Left ventricle myocardium inferior (tissue), 1 donor: ENCODE measurements at regions not wholly inside any gene's neighbourhood (a gene's known extent, or its start where the extent isn't known, plus 50 kb on each side); places are given as distances from the start of the nearest gene placed in this dataset.

Experiments used
- DNase-seq: peaks from one replicate; pipeline ENCODE4 v3.0.0-alpha.2; 2020
- H3K27ac ChIP-seq: fragments of 200-600 bp; replicated peaks from 2 replicates; pipeline ENCODE4 v1.8.0; 2021
- H3K27me3 ChIP-seq: fragments of 200-600 bp; 2 replicates; pipeline ENCODE4 v1.8.0; 2021; ENCODE audit warnings: low read depth
- H3K36me3 ChIP-seq: fragments of 200-600 bp; 2 replicates; pipeline ENCODE4 v1.8.0; 2021
- H3K4me1 ChIP-seq: fragments of 200-600 bp; 2 replicates; pipeline ENCODE4 v1.8.0; 2021
- H3K4me3 ChIP-seq: fragments of 200-600 bp; 2 replicates; pipeline ENCODE4 v1.8.0; 2021; ENCODE audit warnings: mild to moderate bottlenecking, moderate library complexity
- H3K9me3 ChIP-seq: fragments of 200-600 bp; replicated peaks from 2 replicates; pipeline ENCODE4 v1.8.0; 2021
- intact Hi-C: fragments of 100-400 bp; cut with micrococcal nuclease; formaldehyde crosslinking; loops from one replicate; pipeline ENCODE4 v1.11.0; 2022
- TF ChIP-seq, protein P1 (sequence below): fragments of 200-600 bp; IDR thresholded peaks from 2 replicates; pipeline ENCODE4 v1.8.0; 2021; ENCODE audit warnings: antibody characterized with exemption, mild to moderate bottlenecking, borderline replicate concordance
- donor health status: DM: no; HTN: yes; CAD: no; lungs with severe emphysema.

DNA sequence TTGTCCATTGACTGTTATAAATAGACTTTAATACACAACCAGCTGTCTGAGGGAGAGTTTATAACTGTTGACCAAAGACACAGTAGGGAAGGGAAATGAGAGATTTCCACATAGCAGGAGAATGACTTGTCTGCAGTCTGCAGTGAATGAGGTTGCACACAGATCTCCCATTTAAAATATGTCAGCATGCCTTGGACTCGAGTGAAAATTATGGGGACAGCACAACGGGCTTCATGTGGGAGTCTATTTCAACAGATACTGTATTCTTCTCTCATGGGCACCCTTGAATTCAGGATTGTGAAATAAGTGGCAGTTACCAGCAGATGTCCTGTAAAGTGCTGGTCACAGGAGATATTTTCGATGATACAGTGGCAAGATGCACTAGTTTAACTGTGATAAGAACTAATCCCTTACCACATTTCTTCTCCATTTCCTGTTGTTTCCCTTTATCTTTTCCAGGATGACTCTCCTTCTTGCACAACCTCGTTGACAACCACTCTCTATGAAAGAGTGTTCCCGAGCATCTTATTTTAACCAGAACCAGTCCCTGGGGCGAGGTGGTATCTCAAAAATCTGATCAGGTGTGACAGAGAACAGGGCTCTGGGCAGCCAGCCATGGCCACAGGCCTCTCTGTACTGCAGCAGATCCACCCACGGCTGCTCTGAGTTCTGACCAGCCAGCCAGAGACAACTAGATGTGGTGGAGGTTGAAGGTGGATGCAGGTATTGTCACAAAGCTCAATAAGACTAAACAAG is 51.5 kb upstream of the MAP3K1 start:
- Histone ChIP-seq H3K36me3 (no peaks in the 10 kb centered on the region), H3K9me3 (no peaks in the 10 kb centered on the region), H3K4me3 (no peak overlapping the region), H3K4me1 (peaks cover 42% of the 10 kb centered on the region), H3K27ac (no peak overlapping the region), H3K27me3 (no peaks in the 10 kb centered on the region)
- no peak for DNase-seq
- TF ChIP-seq, protein P1, sequence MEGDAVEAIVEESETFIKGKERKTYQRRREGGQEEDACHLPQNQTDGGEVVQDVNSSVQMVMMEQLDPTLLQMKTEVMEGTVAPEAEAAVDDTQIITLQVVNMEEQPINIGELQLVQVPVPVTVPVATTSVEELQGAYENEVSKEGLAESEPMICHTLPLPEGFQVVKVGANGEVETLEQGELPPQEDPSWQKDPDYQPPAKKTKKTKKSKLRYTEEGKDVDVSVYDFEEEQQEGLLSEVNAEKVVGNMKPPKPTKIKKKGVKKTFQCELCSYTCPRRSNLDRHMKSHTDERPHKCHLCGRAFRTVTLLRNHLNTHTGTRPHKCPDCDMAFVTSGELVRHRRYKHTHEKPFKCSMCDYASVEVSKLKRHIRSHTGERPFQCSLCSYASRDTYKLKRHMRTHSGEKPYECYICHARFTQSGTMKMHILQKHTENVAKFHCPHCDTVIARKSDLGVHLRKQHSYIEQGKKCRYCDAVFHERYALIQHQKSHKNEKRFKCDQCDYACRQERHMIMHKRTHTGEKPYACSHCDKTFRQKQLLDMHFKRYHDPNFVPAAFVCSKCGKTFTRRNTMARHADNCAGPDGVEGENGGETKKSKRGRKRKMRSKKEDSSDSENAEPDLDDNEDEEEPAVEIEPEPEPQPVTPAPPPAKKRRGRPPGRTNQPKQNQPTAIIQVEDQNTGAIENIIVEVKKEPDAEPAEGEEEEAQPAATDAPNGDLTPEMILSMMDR = no peak
- intact Hi-C loops = no loop called here

DNA sequence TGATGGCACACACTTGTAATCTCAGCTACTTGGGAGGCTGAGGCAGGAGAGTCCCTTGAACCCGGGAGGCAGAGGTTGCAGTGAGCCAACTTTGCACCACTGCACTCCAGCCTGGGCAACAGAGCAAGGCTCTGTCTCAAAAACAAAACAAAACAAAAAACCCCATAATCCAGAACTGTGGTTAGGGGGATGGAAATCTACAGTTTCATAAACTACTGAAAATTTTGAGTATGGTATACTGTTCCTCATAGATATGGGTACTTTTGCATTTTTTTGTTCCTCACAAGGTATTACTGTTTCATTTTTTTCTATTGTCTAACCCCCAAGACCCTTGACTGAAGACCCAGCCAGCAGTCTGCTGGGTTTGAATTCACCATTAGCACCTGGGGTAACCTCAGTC is 52.2 kb upstream of the MAP3K1 start:
- no peak overlapping the region for H3K27ac ChIP-seq
- TF ChIP-seq, protein P1 = no peak

DNA sequence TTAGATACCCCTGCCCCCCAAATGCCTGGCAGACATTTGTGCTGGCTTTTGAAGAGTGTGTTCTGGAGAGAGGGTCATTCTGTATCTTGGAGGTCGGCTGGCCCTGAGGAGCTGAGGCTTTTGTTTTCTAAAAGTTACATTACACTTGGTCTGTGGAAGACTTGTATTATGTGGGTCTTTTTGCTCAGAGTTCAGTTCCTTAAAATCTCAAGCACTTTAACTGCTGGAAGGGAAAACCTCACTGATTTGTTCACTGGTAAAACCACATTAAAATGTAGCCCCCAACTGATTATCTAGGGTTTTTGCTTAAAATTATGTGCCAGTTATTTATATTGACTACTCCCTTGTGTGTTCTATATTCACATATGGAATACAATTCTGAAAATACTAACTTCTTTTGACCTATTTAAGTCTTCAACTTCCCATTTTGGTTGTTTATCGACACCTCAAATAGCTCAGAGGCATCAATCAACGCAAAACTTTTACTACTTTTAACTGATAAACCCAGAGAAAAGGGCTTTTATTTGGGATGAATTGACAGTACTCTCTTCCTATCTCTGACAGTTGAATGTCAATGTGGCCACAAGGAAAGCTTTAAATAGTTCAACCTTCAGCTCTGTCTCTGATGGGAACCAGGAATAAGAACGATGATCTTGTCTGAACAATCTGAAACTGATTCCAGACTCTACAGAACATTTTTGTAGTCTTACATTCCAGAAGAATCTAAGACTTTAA is 54.0 kb upstream of the MAP3K1 start:
- Histone ChIP-seq H3K4me3 (no peak overlapping the region), H3K4me1 (peaks cover 42% of the 10 kb centered on the region), H3K9me3 (no peaks in the 10 kb centered on the region), H3K36me3 (no peaks in the 10 kb centered on the region), H3K27me3 (no peaks in the 10 kb centered on the region), H3K27ac (peak overlapping the region; percentile 22)
- no peak for DNase-seq
- TF ChIP-seq, protein P1 = no peak
- intact Hi-C loops = no loop called here

More for the DNA sequence above, 52.2 kb upstream of the MAP3K1 start:
- Histone ChIP-seq H3K4me1 (peaks cover 42% of the 10 kb centered on the region), H3K4me3 (no peak overlapping the region), H3K36me3 (no peaks in the 10 kb centered on the region), H3K9me3 (no peaks in the 10 kb centered on the region), H3K27me3 (no peaks in the 10 kb centered on the region)
- DNase-seq = no peak
- intact Hi-C loops = no loop called here

DNA sequence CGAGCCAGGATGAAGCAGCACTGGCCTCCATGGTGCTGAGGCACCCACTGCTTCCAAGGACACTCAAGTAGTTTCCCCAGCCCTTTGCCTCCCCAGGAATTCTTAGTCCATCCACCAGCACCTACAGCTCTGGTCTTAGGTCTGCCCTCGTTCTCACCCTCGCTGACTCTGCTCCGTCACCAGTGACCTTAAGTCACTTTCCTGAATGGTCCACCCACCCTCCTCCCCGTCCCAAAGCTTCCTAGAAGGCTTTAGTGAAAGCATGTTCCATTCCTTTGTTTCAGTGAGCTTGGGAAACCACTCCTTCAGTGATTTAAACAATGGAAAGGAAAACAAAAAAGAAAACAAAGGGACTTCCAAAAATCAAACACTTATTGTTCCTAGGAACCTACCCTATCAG is 54.6 kb upstream of the MAP3K1 start:
- TF ChIP-seq, protein P1 = no peak
- H3K27ac ChIP-seq = peak overlapping the region; percentile 22
- no peak overlapping the region for H3K4me3 ChIP-seq
- intact Hi-C loops = no loop called here
- H3K27me3 ChIP-seq = no peaks in the 10 kb centered on the region
- DNase-seq = no peak
- peaks cover 42% of the 10 kb centered on the region for H3K4me1 ChIP-seq
- H3K36me3 ChIP-seq = no peaks in the 10 kb centered on the region
- H3K9me3 ChIP-seq = no peaks in the 10 kb centered on the region

DNA sequence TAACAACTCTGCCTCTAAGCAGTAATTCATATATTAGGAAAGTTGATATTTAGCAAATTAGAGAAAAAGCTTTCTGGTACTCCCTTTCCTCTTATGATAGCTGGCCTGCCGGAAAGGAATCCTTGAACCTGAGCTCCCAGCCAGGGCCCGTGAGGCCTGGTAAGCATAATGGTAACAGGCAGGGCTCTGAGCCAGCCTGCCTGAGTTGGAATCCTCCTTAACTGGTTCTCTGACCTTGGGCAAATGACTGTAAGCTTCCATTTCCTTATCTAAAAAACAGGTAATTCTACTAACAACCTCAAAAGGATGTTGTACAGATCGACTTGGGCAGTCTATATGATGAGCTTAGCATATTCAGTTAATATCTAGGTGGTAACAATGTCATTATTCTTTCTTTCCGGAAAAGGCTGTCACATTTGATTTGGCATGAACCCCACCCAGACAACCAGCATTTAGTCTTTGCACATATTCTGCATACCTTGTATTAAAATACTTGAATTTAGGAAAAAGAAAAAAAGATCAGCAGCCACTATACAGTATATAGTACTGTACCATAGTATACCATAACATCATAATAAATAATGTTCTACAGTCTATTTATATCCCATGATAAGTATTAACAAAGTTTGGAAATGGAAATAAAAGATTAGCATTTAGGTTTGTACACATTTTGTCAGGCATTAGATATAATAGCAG is 55.7 kb upstream of the MAP3K1 start:
- no peaks in the 10 kb centered on the region for H3K9me3 ChIP-seq
- DNase-seq = no peak
- no peak overlapping the region for H3K27ac ChIP-seq
- no peaks in the 10 kb centered on the region for H3K27me3 ChIP-seq
- H3K4me3 ChIP-seq = no peak overlapping the region
- intact Hi-C loops = no loop called here
- H3K36me3 ChIP-seq = no peaks in the 10 kb centered on the region
- TF ChIP-seq, protein P1 = no peak
- peaks cover 42% of the 10 kb centered on the region for H3K4me1 ChIP-seq
